ENCODE measurements at regions not wholly inside any gene's neighbourhood (a gene's known extent, or its start where the extent isn't known, plus 50 kb on each side); places are given as distances from the start of the nearest gene placed in this dataset.
"Not testable (repeated sequence)": the region's sequence is repeated elsewhere in the genome, so short reads cannot be mapped to it uniquely, and the experiment has no call there.

GRCh38 chr7:106593028-106593417 is 67.9 kb downstream of the CCDC71L start:
- CTCF ChIA-PET = interaction anchor here (0.7 to 1.2 kb wide), 3 partner anchors 45 to 89 kb away, joined by 3 read pairs; partner anchors contain the start of gene CCDC71L
- no peak overlapping the region for H3K4me3 Mint-ChIP-seq
- no peak for DNase-seq
- no peaks in the 10 kb centered on the region for H3K4me1 Mint-ChIP-seq (ENCODE audit: low read depth)
- no peak overlapping the region for H3K27ac Mint-ChIP-seq
- H3K36me3 Mint-ChIP-seq (ENCODE audit: low read depth) = no peaks in the 10 kb centered on the region
- H3K27me3 Mint-ChIP-seq (ENCODE audit: low read depth) = peaks cover 1% of the 10 kb centered on the region
- H3K9me3 Mint-ChIP-seq = no peaks in the 10 kb centered on the region
- intact Hi-C loops (cut with micrococcal nuclease) = no loop called here

GRCh38 chr7:106592282-106593027 is 68.5 kb downstream of the CCDC71L start:
- CTCF ChIA-PET = interaction anchor here (1.2 kb wide), 1 partner anchor 88 kb away, joined by 3 read pairs; no protein-coding TSS in a partner anchor
- no peaks in the 10 kb centered on the region for H3K9me3 Mint-ChIP-seq
- intact Hi-C loops (cut with micrococcal nuclease) = no loop called here

GRCh38 chr7:106591146-106591545 is 69.8 kb downstream of the CCDC71L start:
- Mint-ChIP-seq H3K36me3 (ENCODE audit: low read depth) (no peaks in the 10 kb centered on the region), H3K4me1 (ENCODE audit: low read depth) (no peaks in the 10 kb centered on the region), H3K9me3 (no peaks in the 10 kb centered on the region), H3K4me3 (no peak overlapping the region), H3K27me3 (ENCODE audit: low read depth) (peaks cover 1% of the 10 kb centered on the region), H3K27ac (no peak overlapping the region)
- CTCF ChIA-PET = no interaction called here
- no peak for DNase-seq
- intact Hi-C loops (cut with micrococcal nuclease) = no loop called here

More at GRCh38 chr7:106592282-106593027, 68.5 kb downstream of the CCDC71L start:
- H3K4me3 Mint-ChIP-seq = no peak overlapping the region
- H3K4me1 Mint-ChIP-seq (ENCODE audit: low read depth) = no peaks in the 10 kb centered on the region
- no peaks in the 10 kb centered on the region for H3K36me3 Mint-ChIP-seq (ENCODE audit: low read depth)
- H3K27me3 Mint-ChIP-seq (ENCODE audit: low read depth) = peaks cover 1% of the 10 kb centered on the region
- no peak overlapping the region for H3K27ac Mint-ChIP-seq
- DNase-seq = no peak

- intact Hi-C loops (cut with micrococcal nuclease) = no loop called here
- Mint-ChIP-seq H3K4me1 (ENCODE audit: low read depth) (no peaks in the 10 kb centered on the region), H3K27ac (no peak overlapping the region)
These were observed 70.6 kb downstream of the CCDC71L start for GRCh38 chr7:106590209-106590816.

GRCh38 chr7:106589198-106589879 is 71.6 kb downstream of the CCDC71L start:
- intact Hi-C loops (cut with micrococcal nuclease) = no loop called here
- H3K9me3 Mint-ChIP-seq = no peaks in the 10 kb centered on the region
- DNase-seq = no peak
- H3K27me3 Mint-ChIP-seq (ENCODE audit: low read depth) = peaks cover 1% of the 10 kb centered on the region
- no peak overlapping the region for H3K27ac Mint-ChIP-seq
- no peaks in the 10 kb centered on the region for H3K4me1 Mint-ChIP-seq (ENCODE audit: low read depth)
- CTCF ChIA-PET = interaction anchor here (1.2 kb wide), 1 partner anchor 127 kb away, joined by 3 read pairs; no protein-coding TSS in a partner anchor
- H3K4me3 Mint-ChIP-seq = no peak overlapping the region
- H3K36me3 Mint-ChIP-seq (ENCODE audit: low read depth) = no peaks in the 10 kb centered on the region

More at GRCh38 chr7:106590209-106590816, 70.6 kb downstream of the CCDC71L start:
- CTCF ChIA-PET = interaction anchor here (1.0 to 1.2 kb wide), 2 partner anchors 17 to 128 kb away, joined by 3 read pairs; no protein-coding TSS in a partner anchor
- Mint-ChIP-seq H3K9me3 (no peaks in the 10 kb centered on the region), H3K4me3 (no peak overlapping the region), H3K27me3 (ENCODE audit: low read depth) (peaks cover 1% of the 10 kb centered on the region), H3K36me3 (ENCODE audit: low read depth) (no peaks in the 10 kb centered on the region)
- DNase-seq = no peak

GRCh38 chr7:106588422-106589197 is 72.3 kb downstream of the CCDC71L start:
- H3K9me3 Mint-ChIP-seq = peaks cover 3% of the 10 kb centered on the region
- no peak overlapping the region for H3K4me3 Mint-ChIP-seq
- CTCF ChIA-PET = interaction anchor here (0.5 kb wide), 1 partner anchor 416 kb away, joined by 3 read pairs; no protein-coding TSS in a partner anchor
- no peak for DNase-seq
- H3K27ac Mint-ChIP-seq = no peak overlapping the region
- no peaks in the 10 kb centered on the region for H3K4me1 Mint-ChIP-seq (ENCODE audit: low read depth)
- H3K27me3 Mint-ChIP-seq (ENCODE audit: low read depth) = peaks cover 1% of the 10 kb centered on the region
- intact Hi-C loops (cut with micrococcal nuclease) = no loop called here
- no peaks in the 10 kb centered on the region for H3K36me3 Mint-ChIP-seq (ENCODE audit: low read depth)

- intact Hi-C loops (cut with micrococcal nuclease) = no loop called here
- CTCF ChIA-PET = no interaction called here
- H3K9me3 Mint-ChIP-seq = peaks cover 10% of the 10 kb centered on the region
- H3K36me3 Mint-ChIP-seq (ENCODE audit: low read depth) = no peaks in the 10 kb centered on the region
- no peak overlapping the region for H3K4me3 Mint-ChIP-seq
- no peak for DNase-seq
- no peaks in the 10 kb centered on the region for H3K27me3 Mint-ChIP-seq (ENCODE audit: low read depth)
- peaks cover 2% of the 10 kb centered on the region for H3K4me1 Mint-ChIP-seq (ENCODE audit: low read depth)
- H3K27ac Mint-ChIP-seq = no peak overlapping the region
These were observed 75.8 kb downstream of the CCDC71L start for GRCh38 chr7:106584914-106585759.

- intact Hi-C loops (cut with micrococcal nuclease) = no loop called here
- H3K27ac Mint-ChIP-seq = no peak overlapping the region
- H3K4me1 Mint-ChIP-seq (ENCODE audit: low read depth) = peaks cover 2% of the 10 kb centered on the region
- DNase-seq = no peak
- peaks cover 10% of the 10 kb centered on the region for H3K9me3 Mint-ChIP-seq
- H3K27me3 Mint-ChIP-seq (ENCODE audit: low read depth) = no peaks in the 10 kb centered on the region
- H3K4me3 Mint-ChIP-seq = no peak overlapping the region
- CTCF ChIA-PET = no interaction called here
- no peaks in the 10 kb centered on the region for H3K36me3 Mint-ChIP-seq (ENCODE audit: low read depth)
These were observed 77.0 kb downstream of the CCDC71L start for GRCh38 chr7:106583706-106584690.

- no peaks in the 10 kb centered on the region for H3K36me3 Mint-ChIP-seq (ENCODE audit: low read depth)
- DNase-seq = no peak
- intact Hi-C loops (cut with micrococcal nuclease) = no loop called here
- peaks cover 10% of the 10 kb centered on the region for H3K9me3 Mint-ChIP-seq
- no peak overlapping the region for H3K4me3 Mint-ChIP-seq
- no peaks in the 10 kb centered on the region for H3K27me3 Mint-ChIP-seq (ENCODE audit: low read depth)
- peaks cover 2% of the 10 kb centered on the region for H3K4me1 Mint-ChIP-seq (ENCODE audit: low read depth)
- CTCF ChIA-PET = no interaction called here
- H3K27ac Mint-ChIP-seq = no peak overlapping the region
These were observed 77.9 kb downstream of the CCDC71L start for GRCh38 chr7:106583100-106583499.

GRCh38 chr7:106582365-106582764 is 78.6 kb downstream of the CCDC71L start:
- Mint-ChIP-seq H3K27me3 (ENCODE audit: low read depth) (no peaks in the 10 kb centered on the region), H3K4me1 (ENCODE audit: low read depth) (peaks cover 2% of the 10 kb centered on the region), H3K27ac (no peak overlapping the region), H3K36me3 (ENCODE audit: low read depth) (no peaks in the 10 kb centered on the region), H3K4me3 (no peak overlapping the region), H3K9me3 (peaks cover 10% of the 10 kb centered on the region)
- DNase-seq = no peak
- CTCF ChIA-PET = no interaction called here
- intact Hi-C loops (cut with micrococcal nuclease) = no loop called here

- peaks cover 10% of the 10 kb centered on the region for H3K9me3 Mint-ChIP-seq
- H3K4me1 Mint-ChIP-seq (ENCODE audit: low read depth); intact Hi-C loops (cut with micrococcal nuclease); H3K36me3 Mint-ChIP-seq (ENCODE audit: low read depth); H3K27me3 Mint-ChIP-seq (ENCODE audit: low read depth); CTCF ChIA-PET; H3K27ac Mint-ChIP-seq; DNase-seq; H3K4me3 Mint-ChIP-seq: not testable (repeated sequence)
These were observed 81.9 kb downstream of the CCDC71L start for GRCh38 chr7:106579086-106579485.

All from activated naive CD4-positive, alpha-beta T cell treated with anti-CD3 and anti-CD28 coated beads for 36 hours (primary cell).